Mesenchymal stem cell (in vitro differentiated cells and primary cell): ENCODE measurements at regions not wholly inside any gene's neighbourhood (a gene's known extent, or its start where the extent isn't known, plus 50 kb on each side); places are given as distances from the start of the nearest gene placed in this dataset.
A peak's percentile ranks its signal among the peaks of the same experiment; 100 is the strongest.
"Not testable (repeated sequence)": the region's sequence is repeated elsewhere in the genome, so short reads cannot be mapped to it uniquely, and the experiment has no call there.

Experiments used
- DNase-seq: peaks from one replicate; pipeline ENCODE4 v3.0.0-alpha.2; 2013
- H2AFZ ChIP-seq: one replicate; pipeline ENCODE4 v1.6.1; 2013; ENCODE audit warnings: low read depth, mild to moderate bottlenecking, control low read depth, inconsistent platforms, low read length, moderate library complexity
- H2AK5ac ChIP-seq: 2 replicates; pipeline ENCODE4 v1.6.1; 2013; ENCODE audit warnings: low read length, moderate library complexity, mild to moderate bottlenecking, inconsistent platforms; ENCODE audit not compliant: severe bottlenecking
- H2BK120ac ChIP-seq: one replicate; pipeline ENCODE4 v1.6.1; 2013; ENCODE audit warnings: low read depth, mild to moderate bottlenecking, inconsistent platforms, low read length, moderate library complexity
- H2BK12ac ChIP-seq, 2 experiments: one replicate each; pipeline ENCODE4 v1.6.1; 2013; ENCODE audit warnings: inconsistent platforms in 2 of 2, low read length in 2 of 2, mild to moderate bottlenecking in 2 of 2, moderate library complexity in 2 of 2, control low read depth in 1 of 2
- H2BK15ac ChIP-seq: one replicate; pipeline ENCODE4 v1.6.1; 2013; ENCODE audit warnings: mild to moderate bottlenecking, low read depth, inconsistent platforms; ENCODE audit not compliant: poor library complexity, severe bottlenecking
- H2BK5ac ChIP-seq: 2 replicates; pipeline ENCODE4 v1.6.1; 2013; ENCODE audit warnings: low read depth, mild to moderate bottlenecking, low read length, control low read depth, inconsistent platforms; ENCODE audit not compliant: poor library complexity, severe bottlenecking
- H3K14ac ChIP-seq, 2 experiments: one replicate each; pipeline ENCODE4 v1.6.1; 2013; ENCODE audit warnings: inconsistent platforms in 2 of 2, low read length in 2 of 2, control low read depth in 1 of 2, mild to moderate bottlenecking in 1 of 2, moderate library complexity in 1 of 2
- H3K18ac ChIP-seq, 2 experiments: one replicate each; pipeline ENCODE4 v1.6.1; 2013; ENCODE audit warnings: inconsistent platforms in 2 of 2, low read length in 2 of 2, control low read depth in 1 of 2, low read depth in 1 of 2, mild to moderate bottlenecking in 1 of 2
- H3K23ac ChIP-seq, 2 experiments: one replicate each; pipeline ENCODE4 v1.6.1; 2013; ENCODE audit warnings: inconsistent platforms in 2 of 2, low read length in 2 of 2, mild to moderate bottlenecking in 2 of 2, moderate library complexity in 2 of 2, control low read depth in 1 of 2
- H3K27ac ChIP-seq: 2 replicates; pipeline ENCODE4 v1.5.1; 2013; ENCODE audit warnings: mild to moderate bottlenecking, moderate library complexity, low read length, control low read depth, inconsistent platforms; ENCODE audit not compliant: poor library complexity, severe bottlenecking
- H3K27me3 ChIP-seq, 2 experiments: 2 replicates each; pipeline versions ENCODE4 v1.6.1 to v1.7.0; 2013; ENCODE audit warnings: low read length in 2 of 2, mild to moderate bottlenecking in 2 of 2, moderate library complexity in 2 of 2, control low read depth in 1 of 2, inconsistent platforms in 1 of 2; ENCODE audit not compliant: control insufficient read depth in 1 of 2, insufficient read depth in 1 of 2
- H3K36me3 ChIP-seq, 2 experiments: 2 replicates each; pipeline versions ENCODE4 v1.6.1 to v1.7.0; 2013; ENCODE audit warnings: low read length in 2 of 2, control low read depth in 1 of 2, inconsistent platforms in 1 of 2, low read depth in 1 of 2, mild to moderate bottlenecking in 1 of 2; ENCODE audit not compliant: insufficient read depth in 2 of 2, control insufficient read depth in 1 of 2
- H3K4ac ChIP-seq, 2 experiments: one replicate each; pipeline ENCODE4 v1.6.1; 2013; ENCODE audit warnings: inconsistent platforms in 2 of 2, low read length in 2 of 2, mild to moderate bottlenecking in 2 of 2, moderate library complexity in 2 of 2, control low read depth in 1 of 2, low read depth in 1 of 2
- H3K4me1 ChIP-seq: 2 replicates; pipeline ENCODE4 v1.6.1; 2013; ENCODE audit warnings: low read depth, low read length, control low read depth; ENCODE audit not compliant: control insufficient read depth, insufficient read depth
- H3K4me2 ChIP-seq: 2 replicates; pipeline ENCODE4 v1.6.1; 2013; ENCODE audit warnings: low read length, mild to moderate bottlenecking, inconsistent platforms; ENCODE audit not compliant: poor library complexity, severe bottlenecking
- H3K4me3 ChIP-seq, 2 experiments: 2 replicates each; pipeline versions ENCODE4 v1.5.1 to v1.7.0; 2013; ENCODE audit warnings: low read length in 2 of 2, mild to moderate bottlenecking in 2 of 2, control low read depth in 1 of 2, low read depth in 1 of 2; ENCODE audit not compliant: insufficient read depth in 1 of 2
- H3K79me1 ChIP-seq: replicated peaks from 2 replicates; pipeline ENCODE4 v1.6.1; 2013; ENCODE audit warnings: mild to moderate bottlenecking, control low read depth, low read length, inconsistent platforms; ENCODE audit not compliant: poor library complexity, severe bottlenecking
- H3K9ac ChIP-seq: 2 replicates; pipeline ENCODE4 v1.7.0; 2013; ENCODE audit warnings: mild to moderate bottlenecking, low read length, moderate library complexity
- H3K9me3 ChIP-seq: 2 replicates; pipeline ENCODE4 v1.7.0; 2013; ENCODE audit warnings: mild to moderate bottlenecking, low read length; ENCODE audit not compliant: control insufficient read depth
- H4K8ac ChIP-seq: one replicate; pipeline ENCODE4 v1.6.1; 2013; ENCODE audit warnings: inconsistent platforms, mild to moderate bottlenecking, low read length, moderate library complexity
- H4K91ac ChIP-seq: one replicate; pipeline ENCODE4 v1.6.1; 2013; ENCODE audit warnings: mild to moderate bottlenecking, low read length, inconsistent platforms
- WGBS: methylation state at CpG from one replicate; pipeline ENCODE4 v1.1.7; 2013; ENCODE audit warnings: mixed read lengths; 5-methylcytosine and 5-hydroxymethylcytosine counted together

DNA sequence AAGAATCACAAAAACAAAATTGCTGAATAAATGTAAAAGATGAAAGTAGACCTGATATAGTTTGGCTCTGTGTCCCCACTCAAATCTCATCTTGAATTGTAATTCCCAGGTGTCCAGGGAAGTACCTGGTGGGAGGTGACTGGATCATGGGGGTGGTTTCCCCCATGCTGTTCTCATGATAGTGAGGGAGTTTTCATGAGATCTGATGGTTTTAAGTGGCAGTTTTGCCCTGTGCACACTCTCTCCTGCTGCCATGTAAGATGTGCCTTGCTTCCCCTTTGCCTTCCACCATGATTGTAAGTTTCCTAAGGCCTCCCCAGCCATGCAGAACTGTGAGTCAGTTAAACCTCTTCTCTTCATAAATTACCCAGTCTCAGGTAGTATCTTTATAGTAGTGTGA is 128.7 kb upstream of the SERPINE2 start:
- not testable (repeated sequence) for H3K23ac ChIP-seq, H4K91ac ChIP-seq, H2AK5ac ChIP-seq, H2BK5ac ChIP-seq, H3K18ac ChIP-seq, H2BK15ac ChIP-seq, H3K4me1 ChIP-seq, H3K4me2 ChIP-seq, H2BK120ac ChIP-seq, H4K8ac ChIP-seq, H3K4ac ChIP-seq, H3K4me3 ChIP-seq, H3K9ac ChIP-seq, H3K79me1 ChIP-seq, DNase-seq, H3K27me3 ChIP-seq, H3K9me3 ChIP-seq, H2AFZ ChIP-seq, H3K36me3 ChIP-seq, H3K27ac ChIP-seq, H3K14ac ChIP-seq, H2BK12ac ChIP-seq

DNA sequence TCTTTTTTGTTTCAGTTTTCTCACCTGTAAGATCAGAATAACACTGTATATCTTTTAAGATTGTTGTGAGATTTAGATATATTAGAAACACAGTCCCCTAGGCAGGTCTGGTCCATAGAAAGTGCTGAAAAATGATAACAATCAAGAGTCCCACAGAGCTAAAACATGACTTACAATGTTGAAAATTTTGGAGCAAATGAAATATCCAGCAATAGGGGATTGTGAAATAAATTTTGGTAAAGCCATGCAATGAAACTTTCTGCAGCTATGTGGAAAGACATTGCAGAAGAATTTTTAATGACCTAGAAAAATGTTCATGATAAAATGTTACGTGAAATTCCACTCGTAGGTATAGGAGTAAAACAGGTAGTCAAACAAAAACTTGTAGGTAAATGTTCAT is 127.6 kb upstream of the SERPINE2 start:
- H3K23ac ChIP-seq, result no peak overlapping the region
- H2BK5ac ChIP-seq, result no peak overlapping the region
- no peak overlapping the region for H4K91ac ChIP-seq
- H3K4me1 ChIP-seq, result peaks cover 9% of the 10 kb centered on the region
- no peak overlapping the region for H3K4ac ChIP-seq
- H3K9me3 ChIP-seq, result no peaks in the 10 kb centered on the region
- H4K8ac ChIP-seq, result no peak overlapping the region
- H2BK12ac ChIP-seq, result no peak overlapping the region
- no peak overlapping the region for H3K27ac ChIP-seq
- no peaks in the 10 kb centered on the region for H3K27me3 ChIP-seq
- H2BK120ac ChIP-seq, result no peak overlapping the region
- 100% methylated on average over 2 of the region's 2 CpGs for WGBS
- H3K14ac ChIP-seq, result no peak overlapping the region
- H3K4me2 ChIP-seq, result no peak overlapping the region
- no peak overlapping the region for H3K18ac ChIP-seq
- no peaks in the 10 kb centered on the region for H3K36me3 ChIP-seq
- H3K4me3 ChIP-seq, result no peak overlapping the region
- H3K79me1 ChIP-seq, result no peaks in the 10 kb centered on the region
- no peak for DNase-seq
- no peak overlapping the region for H2AFZ ChIP-seq
- H2BK15ac ChIP-seq, result no peak overlapping the region
- H2AK5ac ChIP-seq, result no peak overlapping the region
- no peak overlapping the region for H3K9ac ChIP-seq

DNA sequence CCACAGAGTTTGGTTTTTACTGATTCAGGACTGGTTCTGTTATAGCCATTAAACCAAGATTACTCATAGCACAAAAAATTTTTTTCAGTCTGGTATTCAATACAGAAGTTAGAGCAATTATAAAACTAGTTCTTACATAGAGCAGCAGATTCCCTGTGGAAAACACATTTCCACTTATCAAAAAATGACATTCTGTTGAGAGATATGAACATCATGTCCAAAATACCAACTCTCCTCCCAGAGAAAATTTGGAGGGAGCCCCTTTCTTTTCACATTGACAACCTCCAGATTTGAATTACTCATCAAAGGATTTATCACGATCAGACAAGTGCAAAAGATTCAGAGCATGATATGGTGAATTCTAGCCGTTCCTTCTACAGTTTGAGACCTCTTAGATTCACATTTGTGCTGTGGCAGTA is 126.8 kb upstream of the SERPINE2 start:
- Histone ChIP-seq H2BK12ac (no peak overlapping the region), H2BK15ac (no peak overlapping the region), H3K18ac (no peak overlapping the region), H3K9me3 (no peaks in the 10 kb centered on the region), H3K14ac (no peak overlapping the region), H2AFZ (no peak overlapping the region), H3K27me3 (no peaks in the 10 kb centered on the region), H3K4me1 (peaks cover 9% of the 10 kb centered on the region), H3K36me3 (no peaks in the 10 kb centered on the region), H3K27ac (no peak overlapping the region), H4K91ac (no peak overlapping the region), H3K79me1 (no peaks in the 10 kb centered on the region), H2BK5ac (no peak overlapping the region), H3K4ac (no peak overlapping the region), H3K4me2 (no peak overlapping the region), H3K23ac (no peak overlapping the region), H2BK120ac (no peak overlapping the region), H3K9ac (no peak overlapping the region), H4K8ac (no peak overlapping the region), H3K4me3 (no peak overlapping the region), H2AK5ac (no peak overlapping the region)
- WGBS, result no CpG with 5 or more reads among the region's 2 CpGs
- peak; percentile 47 for DNase-seq

DNA sequence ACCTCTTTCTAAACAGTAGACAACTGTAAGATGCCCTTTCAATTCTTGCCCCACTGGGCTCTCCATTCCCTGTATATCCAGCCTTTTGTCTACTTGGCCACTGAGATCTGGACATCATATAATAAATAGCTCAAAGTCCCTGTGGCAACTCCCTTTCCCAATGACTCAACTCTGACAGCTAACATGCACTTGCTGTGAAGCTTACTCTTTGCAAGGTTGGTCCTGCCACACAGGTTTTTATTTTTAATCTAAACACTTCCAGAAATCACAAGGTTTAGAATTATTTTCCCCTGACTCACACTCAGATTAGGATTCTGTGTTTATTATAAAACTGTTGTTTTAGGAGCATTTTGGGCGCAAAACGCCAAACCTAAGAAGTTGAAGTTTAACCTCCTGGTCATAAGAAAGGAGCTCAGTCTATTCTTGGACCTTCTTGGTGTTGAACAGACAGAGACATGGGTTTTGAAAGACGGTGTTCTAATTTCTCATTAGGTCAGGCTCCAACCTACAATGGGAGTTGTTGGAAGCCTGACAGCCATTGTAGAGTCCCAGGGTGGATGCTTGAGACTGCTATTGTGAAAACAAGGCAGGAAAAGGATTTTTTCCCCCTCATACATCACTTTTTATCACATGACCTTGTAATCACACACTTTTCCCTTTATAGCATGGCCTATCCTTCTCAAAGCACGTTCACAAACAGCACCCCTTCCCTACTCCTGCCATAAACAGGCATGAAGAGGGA is 124.7 kb upstream of the SERPINE2 start:
- Histone ChIP-seq H2BK5ac (no peak overlapping the region), H2BK12ac (peak overlapping the region in 1 of 2 experiments; percentile 2), H2BK120ac (no peak overlapping the region), H3K9me3 (no peaks in the 10 kb centered on the region), H3K27me3 (no peaks in the 10 kb centered on the region), H3K4me3 (no peak overlapping the region), H3K4ac (no peak overlapping the region), H3K23ac (no peak overlapping the region), H3K4me2 (no peak overlapping the region), H3K4me1 (peaks cover 7% of the 10 kb centered on the region), H4K91ac (no peak overlapping the region), H3K18ac (peak overlapping the region in 1 of 2 experiments; percentile 4), H3K27ac (peak overlapping the region; percentile 36), H2BK15ac (no peak overlapping the region), H4K8ac (no peak overlapping the region), H3K36me3 (no peaks in the 10 kb centered on the region), H3K14ac (no peak overlapping the region), H3K79me1 (no peaks in the 10 kb centered on the region), H2AK5ac (no peak overlapping the region), H2AFZ (no peak overlapping the region), H3K9ac (no peak overlapping the region)
- WGBS, result 75% methylated on average over 4 of the region's 4 CpGs
- DNase-seq, result peak; percentile 30
